ENCODE measurements at regions not wholly inside any gene's neighbourhood (a gene's known extent, or its start where the extent isn't known, plus 50 kb on each side); places are given as distances from the start of the nearest gene placed in this dataset.

- no peak overlapping the region for H3K27ac Mint-ChIP-seq (ENCODE audit: unreplicated experiment)
- ChIA-PET CTCF (no interaction called here), POLR2A (no interaction called here)
- intact Hi-C loops (cut with micrococcal nuclease; ENCODE audit: unreplicated experiment), result no loop called here
- H3K4me1 Mint-ChIP-seq (ENCODE audit: low read depth, unreplicated experiment), result no peaks in the 10 kb centered on the region
- no peak for TF ChIP-seq CTCF (IDR thresholded peaks at IDR 0.05; ENCODE audit: insufficient read depth in 1 of 2, low read depth in 1 of 2, low read length in 1 of 2, severe bottlenecking in 1 of 2, unreplicated experiment in 1 of 2)
- H3K27me3 Mint-ChIP-seq (ENCODE audit: insufficient read depth, unreplicated experiment), result peaks cover 3% of the 10 kb centered on the region
- no peak for DNase-seq
- BruUV-seq (replicated peaks), result no TSS peak
- H3K4me3 Mint-ChIP-seq (ENCODE audit: unreplicated experiment), result no peak overlapping the region
- H3K36me3 ChIP-seq (ENCODE audit: control insufficient read depth, insufficient read depth, low read length), result no peaks in the 10 kb centered on the region
- H3K27me3 ChIP-seq (replicated peaks; ENCODE audit: control insufficient read depth, insufficient read depth, low read length), result no peaks in the 10 kb centered on the region
- no peaks in the 10 kb centered on the region for H3K36me3 Mint-ChIP-seq (ENCODE audit: insufficient read depth, unreplicated experiment)
- no peak overlapping the region for H3K4me3 ChIP-seq (ENCODE audit: low read depth, low read length)
- no peaks in the 10 kb centered on the region for H3K4me1 ChIP-seq
- no peaks in the 10 kb centered on the region for H3K9me3 ChIP-seq
- no peaks in the 10 kb centered on the region for H3K9me3 Mint-ChIP-seq (ENCODE audit: unreplicated experiment)
These were observed 389.1 kb upstream of the SGO1 start for GRCh38 chr3:20575146-20575545.

GRCh38 chr3:20574746-20575145 is 388.7 kb upstream of the SGO1 start:
- no peak overlapping the region for H3K4me3 ChIP-seq (ENCODE audit: low read depth, low read length)
- no peaks in the 10 kb centered on the region for H3K36me3 Mint-ChIP-seq (ENCODE audit: insufficient read depth, unreplicated experiment)
- intact Hi-C loops (cut with micrococcal nuclease; ENCODE audit: unreplicated experiment), result no loop called here
- POLR2A ChIA-PET, result no interaction called here
- peaks cover 3% of the 10 kb centered on the region for H3K27me3 Mint-ChIP-seq (ENCODE audit: insufficient read depth, unreplicated experiment)
- no peak for TF ChIP-seq CTCF (IDR thresholded peaks at IDR 0.05; ENCODE audit: insufficient read depth in 1 of 2, low read depth in 1 of 2, low read length in 1 of 2, severe bottlenecking in 1 of 2, unreplicated experiment in 1 of 2)
- DNase-seq, result no peak
- no peaks in the 10 kb centered on the region for H3K36me3 ChIP-seq (ENCODE audit: control insufficient read depth, insufficient read depth, low read length)
- CTCF ChIA-PET, result no interaction called here
- no peak overlapping the region for H3K27ac Mint-ChIP-seq (ENCODE audit: unreplicated experiment)
- H3K9me3 ChIP-seq, result no peaks in the 10 kb centered on the region
- no peaks in the 10 kb centered on the region for H3K27me3 ChIP-seq (replicated peaks; ENCODE audit: control insufficient read depth, insufficient read depth, low read length)
- no peaks in the 10 kb centered on the region for H3K4me1 Mint-ChIP-seq (ENCODE audit: low read depth, unreplicated experiment)
- BruUV-seq (replicated peaks), result no TSS peak
- H3K4me3 Mint-ChIP-seq (ENCODE audit: unreplicated experiment), result no peak overlapping the region
- no peaks in the 10 kb centered on the region for H3K9me3 Mint-ChIP-seq (ENCODE audit: unreplicated experiment)
- no peaks in the 10 kb centered on the region for H3K4me1 ChIP-seq

- no peaks in the 10 kb centered on the region for H3K27me3 ChIP-seq (replicated peaks; ENCODE audit: control insufficient read depth, insufficient read depth, low read length)
- Mint-ChIP-seq H3K27me3 (ENCODE audit: insufficient read depth, unreplicated experiment) (no peaks in the 10 kb centered on the region), H3K27ac (ENCODE audit: unreplicated experiment) (no peak overlapping the region), H3K4me1 (ENCODE audit: low read depth, unreplicated experiment) (no peaks in the 10 kb centered on the region), H3K36me3 (ENCODE audit: insufficient read depth, unreplicated experiment) (no peaks in the 10 kb centered on the region), H3K9me3 (ENCODE audit: unreplicated experiment) (no peaks in the 10 kb centered on the region), H3K4me3 (ENCODE audit: unreplicated experiment) (no peak overlapping the region)
- no peaks in the 10 kb centered on the region for H3K36me3 ChIP-seq (ENCODE audit: control insufficient read depth, insufficient read depth, low read length)
- no TSS peak for BruUV-seq (replicated peaks)
- no peaks in the 10 kb centered on the region for H3K4me1 ChIP-seq
- POLR2A ChIA-PET, result no interaction called here
- CTCF ChIA-PET, result no interaction called here
- H3K4me3 ChIP-seq (ENCODE audit: low read depth, low read length), result no peak overlapping the region
- DNase-seq, result no peak
- intact Hi-C loops (cut with micrococcal nuclease; ENCODE audit: unreplicated experiment), result no loop called here
- no peaks in the 10 kb centered on the region for H3K9me3 ChIP-seq
- TF ChIP-seq CTCF (IDR thresholded peaks at IDR 0.05; ENCODE audit: insufficient read depth in 1 of 2, low read depth in 1 of 2, low read length in 1 of 2, severe bottlenecking in 1 of 2, unreplicated experiment in 1 of 2), result no peak
These were observed 387.2 kb upstream of the SGO1 start for GRCh38 chr3:20573175-20573574.

Data from Caco-2 (cell line).